HL-60 (cell line): ENCODE measurements at regions not wholly inside any gene's neighbourhood (a gene's known extent, or its start where the extent isn't known, plus 50 kb on each side); places are given as distances from the start of the nearest gene placed in this dataset.

Experiments used
- GABPA ChIP-seq: IDR thresholded peaks from 2 replicates; pipeline ENCODE4 v1.6.1; 2012; ENCODE audit warnings: low read depth
- POLR2AphosphoS5 ChIP-seq: IDR thresholded peaks from 2 replicates; pipeline ENCODE4 v1.6.1; 2012; ENCODE audit warnings: low read depth
- TF ChIP-seq, protein P1 (sequence below): IDR thresholded peaks from one replicate; pipeline ENCODE4 v1.5.1; 2011; ENCODE audit warnings: low read length, control low read depth, inconsistent platforms; ENCODE audit not compliant: insufficient read depth
- TF ChIP-seq, protein P2 (sequence below): IDR thresholded peaks from 2 replicates; pipeline ENCODE4 v1.6.1; 2012; ENCODE audit warnings: low read depth; ENCODE audit not compliant: insufficient replicate concordance

DNA sequence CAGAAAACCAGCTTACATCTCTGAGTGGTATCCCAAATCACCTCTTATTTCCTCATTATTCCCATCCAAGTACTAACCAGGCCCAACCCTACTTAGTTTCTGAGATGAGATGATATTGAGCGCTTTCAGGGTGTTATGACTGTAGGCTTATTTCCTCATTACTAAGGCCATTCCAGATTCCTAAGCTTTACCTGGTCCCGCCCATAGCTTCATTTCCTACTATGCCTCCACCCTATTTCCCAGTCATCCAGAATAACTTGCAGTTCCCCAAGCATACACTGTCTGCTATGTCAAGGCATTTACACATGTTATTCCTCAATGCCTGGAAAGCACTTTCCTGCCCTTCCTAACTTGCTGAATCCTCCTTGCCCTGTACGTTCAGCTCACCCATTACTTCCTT is 79.3 kb upstream of the SPAG17 start:
- TF ChIP-seq, protein P1, sequence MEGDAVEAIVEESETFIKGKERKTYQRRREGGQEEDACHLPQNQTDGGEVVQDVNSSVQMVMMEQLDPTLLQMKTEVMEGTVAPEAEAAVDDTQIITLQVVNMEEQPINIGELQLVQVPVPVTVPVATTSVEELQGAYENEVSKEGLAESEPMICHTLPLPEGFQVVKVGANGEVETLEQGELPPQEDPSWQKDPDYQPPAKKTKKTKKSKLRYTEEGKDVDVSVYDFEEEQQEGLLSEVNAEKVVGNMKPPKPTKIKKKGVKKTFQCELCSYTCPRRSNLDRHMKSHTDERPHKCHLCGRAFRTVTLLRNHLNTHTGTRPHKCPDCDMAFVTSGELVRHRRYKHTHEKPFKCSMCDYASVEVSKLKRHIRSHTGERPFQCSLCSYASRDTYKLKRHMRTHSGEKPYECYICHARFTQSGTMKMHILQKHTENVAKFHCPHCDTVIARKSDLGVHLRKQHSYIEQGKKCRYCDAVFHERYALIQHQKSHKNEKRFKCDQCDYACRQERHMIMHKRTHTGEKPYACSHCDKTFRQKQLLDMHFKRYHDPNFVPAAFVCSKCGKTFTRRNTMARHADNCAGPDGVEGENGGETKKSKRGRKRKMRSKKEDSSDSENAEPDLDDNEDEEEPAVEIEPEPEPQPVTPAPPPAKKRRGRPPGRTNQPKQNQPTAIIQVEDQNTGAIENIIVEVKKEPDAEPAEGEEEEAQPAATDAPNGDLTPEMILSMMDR, result no peak
- TF ChIP-seq GABPA, result no peak
- no peak for TF ChIP-seq POLR2AphosphoS5
- TF ChIP-seq, protein P2, sequence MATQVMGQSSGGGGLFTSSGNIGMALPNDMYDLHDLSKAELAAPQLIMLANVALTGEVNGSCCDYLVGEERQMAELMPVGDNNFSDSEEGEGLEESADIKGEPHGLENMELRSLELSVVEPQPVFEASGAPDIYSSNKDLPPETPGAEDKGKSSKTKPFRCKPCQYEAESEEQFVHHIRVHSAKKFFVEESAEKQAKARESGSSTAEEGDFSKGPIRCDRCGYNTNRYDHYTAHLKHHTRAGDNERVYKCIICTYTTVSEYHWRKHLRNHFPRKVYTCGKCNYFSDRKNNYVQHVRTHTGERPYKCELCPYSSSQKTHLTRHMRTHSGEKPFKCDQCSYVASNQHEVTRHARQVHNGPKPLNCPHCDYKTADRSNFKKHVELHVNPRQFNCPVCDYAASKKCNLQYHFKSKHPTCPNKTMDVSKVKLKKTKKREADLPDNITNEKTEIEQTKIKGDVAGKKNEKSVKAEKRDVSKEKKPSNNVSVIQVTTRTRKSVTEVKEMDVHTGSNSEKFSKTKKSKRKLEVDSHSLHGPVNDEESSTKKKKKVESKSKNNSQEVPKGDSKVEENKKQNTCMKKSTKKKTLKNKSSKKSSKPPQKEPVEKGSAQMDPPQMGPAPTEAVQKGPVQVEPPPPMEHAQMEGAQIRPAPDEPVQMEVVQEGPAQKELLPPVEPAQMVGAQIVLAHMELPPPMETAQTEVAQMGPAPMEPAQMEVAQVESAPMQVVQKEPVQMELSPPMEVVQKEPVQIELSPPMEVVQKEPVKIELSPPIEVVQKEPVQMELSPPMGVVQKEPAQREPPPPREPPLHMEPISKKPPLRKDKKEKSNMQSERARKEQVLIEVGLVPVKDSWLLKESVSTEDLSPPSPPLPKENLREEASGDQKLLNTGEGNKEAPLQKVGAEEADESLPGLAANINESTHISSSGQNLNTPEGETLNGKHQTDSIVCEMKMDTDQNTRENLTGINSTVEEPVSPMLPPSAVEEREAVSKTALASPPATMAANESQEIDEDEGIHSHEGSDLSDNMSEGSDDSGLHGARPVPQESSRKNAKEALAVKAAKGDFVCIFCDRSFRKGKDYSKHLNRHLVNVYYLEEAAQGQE, result no peak
